Mesendoderm (in vitro differentiated cells): ENCODE measurements at regions not wholly inside any gene's neighbourhood (a gene's known extent, or its start where the extent isn't known, plus 50 kb on each side); places are given as distances from the start of the nearest gene placed in this dataset.

Experiments
- DNase-seq: peaks from one replicate; pipeline ENCODE4 v3.0.0; 2013
- H2AK5ac ChIP-seq: 2 replicates; pipeline ENCODE4 v1.6.1; 2013; ENCODE audit warnings: low read length, inconsistent platforms
- H2BK120ac ChIP-seq: 2 replicates; pipeline ENCODE4 v1.6.1; 2013; ENCODE audit warnings: low read depth, mild to moderate bottlenecking, low read length, moderate library complexity, mixed read lengths
- H2BK15ac ChIP-seq: replicated peaks from 2 replicates; pipeline ENCODE4 v1.6.1; 2013; ENCODE audit warnings: low read depth, mild to moderate bottlenecking, moderate library complexity
- H2BK5ac ChIP-seq: 2 replicates; pipeline ENCODE4 v1.6.1; 2013; ENCODE audit warnings: low read length, inconsistent platforms
- H3K18ac ChIP-seq: 2 replicates; pipeline ENCODE4 v1.6.1; 2013; ENCODE audit warnings: mild to moderate bottlenecking, low read length, mixed read lengths
- H3K23ac ChIP-seq: one replicate; pipeline ENCODE4 v1.6.1; 2013; ENCODE audit warnings: low read length
- H3K27ac ChIP-seq: 2 replicates; pipeline ENCODE4 v1.5.1; 2013; ENCODE audit warnings: low read depth, mild to moderate bottlenecking, inconsistent platforms, low read length, moderate library complexity
- H3K27me3 ChIP-seq: 2 replicates; pipeline ENCODE4 v1.6.1; 2013; ENCODE audit warnings: low read length, control low read depth, mild to moderate bottlenecking, inconsistent platforms; ENCODE audit not compliant: insufficient read depth, poor library complexity
- H3K36me3 ChIP-seq: 2 replicates; pipeline ENCODE4 v1.6.1; 2013; ENCODE audit warnings: low read length, inconsistent platforms; ENCODE audit not compliant: control insufficient read depth, insufficient read depth
- H3K4ac ChIP-seq: one replicate; pipeline ENCODE4 v1.6.1; 2013; ENCODE audit warnings: low read depth, mild to moderate bottlenecking, low read length, moderate library complexity
- H3K4me1 ChIP-seq: 2 replicates; pipeline ENCODE4 v1.6.1; 2013; ENCODE audit warnings: low read depth, low read length, inconsistent platforms; ENCODE audit not compliant: control insufficient read depth
- H3K4me2 ChIP-seq: 2 replicates; pipeline ENCODE4 v1.6.1; 2013; ENCODE audit warnings: low read length
- H3K4me3 ChIP-seq: 2 replicates; pipeline ENCODE4 v1.5.1; 2013; ENCODE audit warnings: mild to moderate bottlenecking, low read length
- H3K56ac ChIP-seq: one replicate; pipeline ENCODE4 v1.6.1; 2013; ENCODE audit warnings: low read length
- H3K79me1 ChIP-seq: 2 replicates; pipeline ENCODE4 v1.6.1; 2013; ENCODE audit warnings: low read length, inconsistent platforms
- H3K79me2 ChIP-seq: 2 replicates; pipeline ENCODE4 v1.6.1; 2013; ENCODE audit warnings: mild to moderate bottlenecking, low read length; ENCODE audit not compliant: control insufficient read depth, insufficient read depth
- H3K9ac ChIP-seq: 2 replicates; pipeline ENCODE4 v1.6.1; 2013; ENCODE audit warnings: low read length, inconsistent platforms
- H4K5ac ChIP-seq: one replicate; pipeline ENCODE4 v1.6.1; 2013; ENCODE audit warnings: low read length
- H4K8ac ChIP-seq: one replicate; pipeline ENCODE4 v1.6.1; 2013; ENCODE audit warnings: low read depth, mild to moderate bottlenecking, control low read depth, low read length, moderate library complexity
- WGBS: extraction: QIAGEN DNeasy Blood & Tissue Kit; methylation state at CpG from one replicate; pipeline ENCODE4 v1.1.7; 2013; ENCODE audit warnings: low lambda C conversion rate, missing lambda C conversion rate; ENCODE audit not compliant: insufficient coverage; ENCODE audit errors: extremely low coverage; 5-methylcytosine and 5-hydroxymethylcytosine counted together

DNA sequence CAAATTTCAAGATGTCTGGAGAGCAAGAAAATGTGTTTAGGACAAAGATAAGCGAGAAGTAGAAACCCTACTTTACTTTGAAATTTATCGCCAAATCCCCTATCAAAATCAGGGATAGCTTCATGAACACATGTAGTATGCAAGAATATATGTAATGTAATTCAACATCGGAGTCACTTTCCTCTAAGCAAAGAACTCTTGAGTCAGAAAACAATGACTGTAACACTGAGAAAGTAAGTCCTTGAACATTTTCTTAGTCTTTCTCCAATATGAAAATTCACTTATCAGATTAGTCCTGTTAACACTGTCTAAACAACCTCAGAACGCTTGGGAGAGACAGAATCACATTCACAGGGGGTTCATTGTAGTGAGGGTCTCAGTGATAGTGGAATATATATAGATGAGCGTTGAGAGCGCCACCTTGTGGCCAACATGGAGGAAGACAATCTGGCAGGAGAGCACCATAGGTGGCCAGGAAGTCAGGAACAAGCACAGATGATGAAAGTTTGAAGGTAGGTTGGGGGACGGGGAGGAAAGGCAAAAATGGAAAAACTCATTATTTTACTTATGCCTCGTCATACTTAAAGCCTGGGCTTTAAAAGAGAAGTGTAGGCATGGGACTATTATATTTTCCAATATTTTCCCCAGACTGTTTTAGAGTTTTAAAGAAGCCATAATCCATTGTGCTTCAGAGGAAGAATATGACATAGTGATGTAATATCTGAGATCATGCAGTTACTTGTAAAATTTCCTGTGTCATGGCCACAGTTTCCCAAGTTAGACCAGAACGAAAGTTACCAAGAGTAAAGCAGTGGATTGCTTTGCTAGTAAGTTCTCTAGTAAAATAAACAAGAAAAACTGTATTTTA lies 115.5 kb upstream of the GNAI1 start:
- Histone ChIP-seq H3K23ac (no peak overlapping the region), H4K8ac (no peak overlapping the region), H3K4me2 (no peak overlapping the region), H3K27ac (no peak overlapping the region), H3K27me3 (no peaks in the 10 kb centered on the region), H3K9ac (no peak overlapping the region), H3K79me2 (no peaks in the 10 kb centered on the region), H3K18ac (no peak overlapping the region), H2BK15ac (no peak overlapping the region), H2BK120ac (no peak overlapping the region), H3K56ac (peak overlapping the region; percentile 60), H3K79me1 (no peaks in the 10 kb centered on the region), H2BK5ac (no peak overlapping the region), H4K5ac (no peak overlapping the region), H3K4me3 (no peak overlapping the region), H3K36me3 (no peaks in the 10 kb centered on the region), H3K4ac (no peak overlapping the region), H3K4me1 (no peaks in the 10 kb centered on the region), H2AK5ac (no peak overlapping the region)
- WGBS, result no CpG with 5 or more reads among the region's 9 CpGs
- DNase-seq, result peak; percentile 88

DNA sequence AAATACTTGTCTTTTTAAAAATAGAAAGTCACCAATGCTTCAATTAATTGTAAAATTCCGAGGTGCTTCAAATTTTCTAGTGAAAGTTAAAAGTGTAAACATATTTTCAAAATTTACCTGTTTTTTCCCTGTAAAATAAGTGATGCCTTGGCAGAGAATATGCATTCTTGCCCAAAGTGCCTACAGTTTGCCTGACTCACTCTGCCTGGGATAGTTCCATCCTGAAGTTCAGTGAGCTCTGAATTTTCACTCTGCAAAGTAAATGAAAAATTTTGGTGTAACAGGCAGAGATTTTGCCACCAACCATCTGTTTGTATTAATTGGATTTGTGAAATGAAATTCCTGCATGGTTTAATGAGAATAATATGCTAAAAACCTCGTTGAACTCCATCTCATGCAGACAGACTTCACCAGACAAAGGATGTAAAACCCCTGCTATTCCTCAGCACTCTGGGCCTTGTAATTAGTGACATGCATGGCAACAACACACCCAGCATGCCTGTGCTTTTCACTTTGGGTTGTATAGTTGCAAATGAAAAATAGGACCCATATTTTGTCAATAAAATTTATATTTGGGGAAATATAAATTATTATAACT lies 117.4 kb upstream of the GNAI1 start:
- H3K36me3 ChIP-seq, result no peaks in the 10 kb centered on the region
- no peak overlapping the region for H3K23ac ChIP-seq
- no peak for DNase-seq
- no peak overlapping the region for H2AK5ac ChIP-seq
- no peak overlapping the region for H2BK120ac ChIP-seq
- peak overlapping the region; percentile 74 for H2BK15ac ChIP-seq
- H3K4me3 ChIP-seq, result no peak overlapping the region
- H3K56ac ChIP-seq, result no peak overlapping the region
- no peak overlapping the region for H3K18ac ChIP-seq
- no peaks in the 10 kb centered on the region for H3K27me3 ChIP-seq
- H3K9ac ChIP-seq, result no peak overlapping the region
- no CpG with 5 or more reads among the region's 2 CpGs for WGBS
- no peak overlapping the region for H2BK5ac ChIP-seq
- no peak overlapping the region for H4K5ac ChIP-seq
- no peaks in the 10 kb centered on the region for H3K79me1 ChIP-seq
- H3K79me2 ChIP-seq, result no peaks in the 10 kb centered on the region
- no peak overlapping the region for H3K4me2 ChIP-seq
- no peak overlapping the region for H3K27ac ChIP-seq
- H3K4me1 ChIP-seq, result no peaks in the 10 kb centered on the region
- no peak overlapping the region for H4K8ac ChIP-seq
- H3K4ac ChIP-seq, result no peak overlapping the region

DNA sequence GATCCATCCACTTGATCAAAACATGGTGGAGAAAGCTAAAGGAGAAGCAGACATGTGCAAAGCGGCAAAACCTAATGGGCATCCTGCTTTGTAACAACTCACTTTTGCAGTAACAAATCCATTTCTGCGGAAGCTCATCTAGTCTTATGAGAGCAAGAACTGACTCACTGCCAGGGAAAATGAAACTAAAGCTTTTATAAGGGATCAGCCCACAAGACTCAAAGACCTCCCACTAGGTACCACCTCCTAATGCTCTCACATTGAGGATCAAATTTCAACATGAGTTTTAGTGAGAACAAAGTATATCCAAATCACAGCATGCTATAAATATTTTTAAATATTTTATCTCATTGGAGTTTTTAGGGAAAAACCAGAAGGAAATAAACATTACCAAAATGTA lies 120.1 kb upstream of the GNAI1 start:
- no peak overlapping the region for H2BK5ac ChIP-seq
- H3K4me3 ChIP-seq, result no peak overlapping the region
- WGBS, result no CpG with 5 or more reads among the region's 2 CpGs
- H4K8ac ChIP-seq, result no peak overlapping the region
- peak; percentile 14 for DNase-seq
- no peak overlapping the region for H3K9ac ChIP-seq
- H3K18ac ChIP-seq, result no peak overlapping the region
- H2BK120ac ChIP-seq, result no peak overlapping the region
- H3K79me1 ChIP-seq, result no peaks in the 10 kb centered on the region
- no peak overlapping the region for H3K4ac ChIP-seq
- H3K23ac ChIP-seq, result no peak overlapping the region
- H2AK5ac ChIP-seq, result no peak overlapping the region
- no peak overlapping the region for H4K5ac ChIP-seq
- no peak overlapping the region for H3K27ac ChIP-seq
- no peaks in the 10 kb centered on the region for H3K27me3 ChIP-seq
- H2BK15ac ChIP-seq, result no peak overlapping the region
- H3K79me2 ChIP-seq, result no peaks in the 10 kb centered on the region
- no peaks in the 10 kb centered on the region for H3K4me1 ChIP-seq
- H3K4me2 ChIP-seq, result no peak overlapping the region
- H3K36me3 ChIP-seq, result no peaks in the 10 kb centered on the region
- H3K56ac ChIP-seq, result no peak overlapping the region

DNA sequence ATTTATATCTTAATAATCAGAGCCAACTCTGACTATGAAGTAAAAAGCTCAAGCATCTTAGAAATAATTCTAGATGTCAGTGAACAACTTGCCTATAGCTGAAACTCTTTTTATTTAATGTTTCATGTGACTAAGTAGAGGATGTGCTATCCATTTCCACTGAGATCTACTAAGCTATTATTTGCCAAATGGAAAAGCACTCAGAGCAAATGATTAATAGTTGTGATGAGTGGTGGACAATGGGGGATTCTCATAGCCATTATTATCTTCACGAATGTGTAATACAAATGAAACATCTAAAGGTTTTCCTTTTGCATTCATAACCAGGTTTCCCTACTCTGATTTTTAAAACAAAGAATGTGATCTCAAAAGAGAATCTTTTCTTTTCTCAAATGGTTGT lies 126.6 kb upstream of the GNAI1 start:
- Histone ChIP-seq H4K8ac (no peak overlapping the region), H3K9ac (no peak overlapping the region), H2BK15ac (no peak overlapping the region), H3K23ac (no peak overlapping the region), H3K4me1 (no peaks in the 10 kb centered on the region), H4K5ac (no peak overlapping the region), H3K27me3 (no peaks in the 10 kb centered on the region), H3K79me2 (no peaks in the 10 kb centered on the region), H2BK5ac (no peak overlapping the region), H3K27ac (no peak overlapping the region), H3K4me3 (no peak overlapping the region), H3K36me3 (no peaks in the 10 kb centered on the region), H3K18ac (no peak overlapping the region), H3K4ac (no peak overlapping the region), H3K4me2 (no peak overlapping the region), H2BK120ac (no peak overlapping the region), H3K56ac (no peak overlapping the region), H3K79me1 (no peaks in the 10 kb centered on the region), H2AK5ac (no peak overlapping the region)
- DNase-seq, result no peak
- no CpG with 5 or more reads among the region's 1 CpG for WGBS

DNA sequence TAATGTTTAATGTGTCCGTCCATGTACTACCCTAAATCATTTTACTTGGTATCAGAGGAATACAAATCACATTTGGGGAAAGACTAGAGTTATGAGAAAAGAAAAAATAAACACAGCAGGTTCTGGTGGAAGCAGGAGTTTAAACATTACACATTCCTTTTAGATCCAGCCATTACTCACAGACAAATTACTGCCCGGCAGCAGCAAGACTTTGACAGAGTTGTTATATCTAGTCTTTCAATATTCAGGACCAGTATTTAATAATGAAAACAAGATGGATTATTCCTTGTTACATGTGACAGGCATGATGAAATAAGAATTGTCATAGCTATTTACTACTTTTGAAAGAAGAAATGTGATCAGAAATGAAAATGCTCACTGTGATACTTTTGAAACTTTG lies 131.8 kb upstream of the GNAI1 start:
- Histone ChIP-seq H3K36me3 (no peaks in the 10 kb centered on the region), H3K4me1 (no peaks in the 10 kb centered on the region), H3K4ac (no peak overlapping the region), H3K27ac (no peak overlapping the region), H3K56ac (no peak overlapping the region), H3K9ac (no peak overlapping the region), H4K5ac (no peak overlapping the region), H3K79me2 (no peaks in the 10 kb centered on the region), H2AK5ac (no peak overlapping the region), H3K79me1 (no peaks in the 10 kb centered on the region), H3K23ac (no peak overlapping the region), H3K27me3 (no peaks in the 10 kb centered on the region), H2BK120ac (no peak overlapping the region), H3K4me3 (no peak overlapping the region), H4K8ac (no peak overlapping the region), H2BK15ac (no peak overlapping the region), H2BK5ac (no peak overlapping the region), H3K4me2 (no peak overlapping the region), H3K18ac (no peak overlapping the region)
- DNase-seq, result no peak
- WGBS, result 100% methylated on average over 1 of the region's 2 CpGs
